ENCODE measurements at regions not wholly inside any gene's neighbourhood (a gene's known extent, or its start where the extent isn't known, plus 50 kb on each side); places are given as distances from the start of the nearest gene placed in this dataset.

DNA sequence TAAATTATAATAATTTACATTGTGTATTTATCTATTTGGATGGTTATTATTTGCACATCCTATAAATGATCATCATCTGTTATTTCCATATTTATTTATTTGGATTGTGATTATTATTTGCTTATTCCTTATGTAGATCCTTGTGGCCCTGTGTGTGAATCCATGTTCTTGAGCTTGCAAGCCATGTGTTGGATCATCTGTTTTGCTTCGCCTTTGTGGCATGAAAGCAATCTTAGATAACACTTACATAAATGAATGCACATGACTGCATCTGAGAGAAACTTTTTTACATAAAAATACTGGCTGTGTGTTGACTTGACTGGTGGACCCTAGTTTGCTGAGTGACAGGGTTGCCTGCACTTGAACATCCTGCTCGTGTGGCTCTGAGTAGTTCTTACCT lies 1024.5 kb upstream of the RBFOX1 start:
- no peaks in the 10 kb centered on the region for H3K36me3 Mint-ChIP-seq
- no peaks in the 10 kb centered on the region for H3K27me3 Mint-ChIP-seq (ENCODE audit: low read depth)
- H3K4me1 Mint-ChIP-seq = no peaks in the 10 kb centered on the region
- no peak overlapping the region for H3K27ac Mint-ChIP-seq
- no peaks in the 10 kb centered on the region for H3K9me3 Mint-ChIP-seq
- TF ChIP-seq, protein P1, sequence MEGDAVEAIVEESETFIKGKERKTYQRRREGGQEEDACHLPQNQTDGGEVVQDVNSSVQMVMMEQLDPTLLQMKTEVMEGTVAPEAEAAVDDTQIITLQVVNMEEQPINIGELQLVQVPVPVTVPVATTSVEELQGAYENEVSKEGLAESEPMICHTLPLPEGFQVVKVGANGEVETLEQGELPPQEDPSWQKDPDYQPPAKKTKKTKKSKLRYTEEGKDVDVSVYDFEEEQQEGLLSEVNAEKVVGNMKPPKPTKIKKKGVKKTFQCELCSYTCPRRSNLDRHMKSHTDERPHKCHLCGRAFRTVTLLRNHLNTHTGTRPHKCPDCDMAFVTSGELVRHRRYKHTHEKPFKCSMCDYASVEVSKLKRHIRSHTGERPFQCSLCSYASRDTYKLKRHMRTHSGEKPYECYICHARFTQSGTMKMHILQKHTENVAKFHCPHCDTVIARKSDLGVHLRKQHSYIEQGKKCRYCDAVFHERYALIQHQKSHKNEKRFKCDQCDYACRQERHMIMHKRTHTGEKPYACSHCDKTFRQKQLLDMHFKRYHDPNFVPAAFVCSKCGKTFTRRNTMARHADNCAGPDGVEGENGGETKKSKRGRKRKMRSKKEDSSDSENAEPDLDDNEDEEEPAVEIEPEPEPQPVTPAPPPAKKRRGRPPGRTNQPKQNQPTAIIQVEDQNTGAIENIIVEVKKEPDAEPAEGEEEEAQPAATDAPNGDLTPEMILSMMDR (IDR thresholded peaks at IDR 0.05; ENCODE audit: unreplicated experiment) = no peak
- DNase-seq (ENCODE audit: low spot score in 2 of 2, unreplicated experiment in 2 of 2) = no peak
- H3K4me3 Mint-ChIP-seq = no peak overlapping the region

- no peaks in the 10 kb centered on the region for H3K27me3 Mint-ChIP-seq (ENCODE audit: low read depth)
- no peaks in the 10 kb centered on the region for H3K36me3 Mint-ChIP-seq
- no peaks in the 10 kb centered on the region for H3K4me1 Mint-ChIP-seq
- H3K27ac Mint-ChIP-seq = no peak overlapping the region
- peaks cover 19% of the 10 kb centered on the region for H3K9me3 Mint-ChIP-seq
- H3K4me3 Mint-ChIP-seq = no peak overlapping the region
- no peak for DNase-seq (ENCODE audit: low spot score in 2 of 2, unreplicated experiment in 2 of 2)
- TF ChIP-seq, protein P1 (IDR thresholded peaks at IDR 0.05; ENCODE audit: unreplicated experiment) = no peak
Measured at GRCh38 chr16:6300523-6300922, 1032.1 kb upstream of the RBFOX1 start.

DNA sequence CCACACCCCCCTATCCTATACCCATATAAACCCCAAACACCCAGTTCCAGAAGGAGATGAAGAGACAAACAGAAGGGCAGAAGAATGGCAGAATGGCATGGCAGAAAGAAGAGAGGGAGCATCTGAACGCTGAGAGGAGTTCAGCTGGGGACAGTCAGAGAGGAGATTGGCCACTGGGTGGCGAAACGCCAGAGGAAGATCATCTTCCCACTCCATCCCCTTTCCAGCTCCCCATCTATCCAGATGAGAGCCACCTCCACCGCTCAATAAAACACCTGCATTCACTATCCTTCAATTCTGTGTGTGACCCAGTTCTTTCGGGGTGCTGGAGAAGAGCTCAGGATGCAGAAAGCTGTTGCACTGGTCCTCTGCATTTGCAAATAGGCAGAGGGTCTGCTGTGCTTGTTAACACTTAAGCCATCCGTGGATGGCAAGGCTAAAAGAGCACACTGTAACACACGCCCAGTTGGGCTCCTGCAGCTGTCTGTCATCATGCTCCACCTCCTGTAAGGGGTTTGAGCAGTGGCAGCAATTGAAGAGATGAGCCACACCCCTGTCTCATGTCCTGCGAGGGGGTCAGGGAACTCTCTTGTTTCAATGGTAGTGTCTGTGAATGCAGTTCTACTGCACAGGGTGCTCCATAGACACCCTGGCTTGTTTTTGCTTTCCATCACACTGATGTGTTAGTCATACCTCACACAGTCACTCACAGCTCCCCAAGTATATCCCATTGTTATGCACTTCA lies 1034.8 kb upstream of the RBFOX1 start:
- no peak overlapping the region for H3K27ac Mint-ChIP-seq
- H3K36me3 Mint-ChIP-seq = no peaks in the 10 kb centered on the region
- H3K4me1 Mint-ChIP-seq = no peaks in the 10 kb centered on the region
- H3K9me3 Mint-ChIP-seq = peaks cover 19% of the 10 kb centered on the region
- no peak for DNase-seq (ENCODE audit: low spot score in 2 of 2, unreplicated experiment in 2 of 2)
- H3K27me3 Mint-ChIP-seq (ENCODE audit: low read depth) = no peaks in the 10 kb centered on the region
- no peak overlapping the region for H3K4me3 Mint-ChIP-seq
- TF ChIP-seq, protein P1 (IDR thresholded peaks at IDR 0.05; ENCODE audit: unreplicated experiment) = no peak

GRCh38 chr16:6286176-6286575 lies 1046.5 kb upstream of the RBFOX1 start:
- Mint-ChIP-seq H3K4me1 (no peaks in the 10 kb centered on the region), H3K9me3 (no peaks in the 10 kb centered on the region), H3K36me3 (no peaks in the 10 kb centered on the region), H3K4me3 (no peak overlapping the region), H3K27ac (no peak overlapping the region), H3K27me3 (ENCODE audit: low read depth) (peaks cover 10% of the 10 kb centered on the region)
- TF ChIP-seq, protein P1 (IDR thresholded peaks at IDR 0.05; ENCODE audit: unreplicated experiment) = no peak
- no peak for DNase-seq (ENCODE audit: low spot score in 2 of 2, unreplicated experiment in 2 of 2)

GRCh38 chr16:6284731-6285130 lies 1047.9 kb upstream of the RBFOX1 start:
- H3K36me3 Mint-ChIP-seq = no peaks in the 10 kb centered on the region
- H3K4me1 Mint-ChIP-seq = no peaks in the 10 kb centered on the region
- H3K4me3 Mint-ChIP-seq = no peak overlapping the region
- no peak for DNase-seq (ENCODE audit: low spot score in 2 of 2, unreplicated experiment in 2 of 2)
- no peak overlapping the region for H3K27ac Mint-ChIP-seq
- TF ChIP-seq, protein P1 (IDR thresholded peaks at IDR 0.05; ENCODE audit: unreplicated experiment) = no peak
- peaks cover 9% of the 10 kb centered on the region for H3K27me3 Mint-ChIP-seq (ENCODE audit: low read depth)
- H3K9me3 Mint-ChIP-seq = no peaks in the 10 kb centered on the region
